A549 (cell line): ENCODE measurements at regions not wholly inside any gene's neighbourhood (a gene's known extent, or its start where the extent isn't known, plus 50 kb on each side); places are given as distances from the start of the nearest gene placed in this dataset.

Experiments used
- ATOH8 ChIP-seq: fragments of 250-450 bp; sonication (Bioruptor Pico); IDR thresholded peaks from 2 replicates; pipeline ENCODE4 v1.5.0; 2020; ENCODE audit warnings: low read depth, mild to moderate bottlenecking, moderate library complexity
- CTCF ChIP-seq: fragments of >200 bp; sonication (Bioruptor Twin); formaldehyde crosslinking; IDR thresholded peaks from 3 replicates; pipeline ENCODE4 v1.5.1; 2016
- JUN ChIP-seq, 2 experiments: fragments of >200 bp; sonication (Bioruptor Twin); formaldehyde crosslinking; IDR thresholded peaks; 2 replicates in 1 of 2; 3 replicates in 1 of 2; pipeline ENCODE4 v1.6.1; 2016 to 2017
- MYC ChIP-seq: IDR thresholded peaks from 2 replicates; pipeline ENCODE4 v1.6.1; 2012; ENCODE audit warnings: mild to moderate bottlenecking, inconsistent platforms, low read length, improper control_type of control experiment, borderline replicate concordance
- POLR2A ChIP-seq: IDR thresholded peaks from 2 replicates; pipeline ENCODE4 v1.6.1; 2012; ENCODE audit warnings: mild to moderate bottlenecking, low read length
- RAD21 ChIP-seq, 2 experiments: fragments of >200 bp in 1 of 2; sonication (Bioruptor Twin) in 1 of 2; formaldehyde crosslinking in 1 of 2; IDR thresholded peaks in 1 of 2; conservative IDR thresholded peaks in 1 of 2; 2 replicates in 1 of 2; 3 replicates in 1 of 2; pipeline ENCODE4 v1.6.1; 2012 to 2018; ENCODE audit warnings: inconsistent platforms in 1 of 2
- TF ChIP-seq, protein P1 (sequence below): IDR thresholded peaks from 2 replicates; pipeline ENCODE4 v1.6.1; 2012

GRCh38 chr10:64586934-64587503, 1065.8 kb downstream of the REEP3 start:
- TF ChIP-seq JUN (IDR thresholded peaks at IDR 0.05): no peak
- no peak for TF ChIP-seq CTCF
- TF ChIP-seq ATOH8 (CRISPR knock-in tag): no peak
- TF ChIP-seq, protein P1, sequence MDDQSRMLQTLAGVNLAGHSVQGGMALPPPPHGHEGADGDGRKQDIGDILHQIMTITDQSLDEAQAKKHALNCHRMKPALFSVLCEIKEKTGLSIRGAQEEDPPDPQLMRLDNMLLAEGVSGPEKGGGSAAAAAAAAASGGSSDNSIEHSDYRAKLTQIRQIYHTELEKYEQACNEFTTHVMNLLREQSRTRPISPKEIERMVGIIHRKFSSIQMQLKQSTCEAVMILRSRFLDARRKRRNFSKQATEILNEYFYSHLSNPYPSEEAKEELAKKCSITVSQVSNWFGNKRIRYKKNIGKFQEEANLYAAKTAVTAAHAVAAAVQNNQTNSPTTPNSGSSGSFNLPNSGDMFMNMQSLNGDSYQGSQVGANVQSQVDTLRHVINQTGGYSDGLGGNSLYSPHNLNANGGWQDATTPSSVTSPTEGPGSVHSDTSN: no peak
- TF ChIP-seq RAD21 (conservative IDR thresholded peaks at IDR 0.05 in 1 of 2, IDR thresholded peaks at IDR 0.05 in 1 of 2): no peak
- TF ChIP-seq MYC: no peak
- TF ChIP-seq POLR2A: no peak
